ENCODE measurements at regions not wholly inside any gene's neighbourhood (a gene's known extent, or its start where the extent isn't known, plus 50 kb on each side); places are given as distances from the start of the nearest gene placed in this dataset.

GRCh38 chr4:45985038-45985437, 138.8 kb downstream of the GABRG1 start:
- Mint-ChIP-seq H3K9me3 (peaks cover 8% of the 10 kb centered on the region), H3K4me3 (no peak overlapping the region), H3K4me1 (no peaks in the 10 kb centered on the region), H3K27me3 (no peaks in the 10 kb centered on the region), H3K36me3 (ENCODE audit: low read depth) (no peaks in the 10 kb centered on the region), H3K27ac (no peak overlapping the region)
- ChIA-PET CTCF (no interaction called here), POLR2A (no interaction called here)
- DNase-seq (no peak), ATAC-seq (ENCODE audit: low read depth) (no peak)
- intact Hi-C loops (cut with micrococcal nuclease), result no loop called here
- TF ChIP-seq CTCF (IDR thresholded peaks at IDR 0.05), result no peak

DNA sequence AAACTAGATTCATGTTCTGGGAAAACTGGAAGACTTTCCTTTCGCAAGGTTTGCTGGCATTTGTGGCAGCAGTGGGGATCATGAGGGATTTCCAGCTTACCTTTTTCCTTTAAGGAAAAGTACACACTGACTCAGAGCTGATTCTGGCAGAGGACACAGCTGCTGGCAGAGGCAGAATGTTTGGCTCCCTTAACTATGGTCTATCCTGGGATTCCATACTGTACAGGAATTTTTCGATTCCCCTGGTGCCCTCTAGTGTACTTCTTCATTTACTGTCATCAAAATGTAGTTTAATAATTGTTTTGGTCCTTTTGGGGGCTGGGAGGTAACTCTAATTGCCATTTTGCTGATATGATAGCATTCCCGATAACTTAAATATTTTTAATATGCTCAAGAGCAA, 152.7 kb downstream of the GABRG1 start:
- no peak for TF ChIP-seq CTCF (IDR thresholded peaks at IDR 0.05)
- intact Hi-C loops (cut with micrococcal nuclease), result no loop called here
- peaks cover 9% of the 10 kb centered on the region for H3K9me3 Mint-ChIP-seq
- H3K4me1 Mint-ChIP-seq, result no peaks in the 10 kb centered on the region
- no peak overlapping the region for H3K27ac Mint-ChIP-seq
- no peak for ATAC-seq (ENCODE audit: low read depth)
- H3K27me3 Mint-ChIP-seq, result no peaks in the 10 kb centered on the region
- ChIA-PET CTCF (no interaction called here), POLR2A (no interaction called here)
- no peak for DNase-seq
- no peaks in the 10 kb centered on the region for H3K36me3 Mint-ChIP-seq (ENCODE audit: low read depth)
- H3K4me3 Mint-ChIP-seq, result no peak overlapping the region

DNA sequence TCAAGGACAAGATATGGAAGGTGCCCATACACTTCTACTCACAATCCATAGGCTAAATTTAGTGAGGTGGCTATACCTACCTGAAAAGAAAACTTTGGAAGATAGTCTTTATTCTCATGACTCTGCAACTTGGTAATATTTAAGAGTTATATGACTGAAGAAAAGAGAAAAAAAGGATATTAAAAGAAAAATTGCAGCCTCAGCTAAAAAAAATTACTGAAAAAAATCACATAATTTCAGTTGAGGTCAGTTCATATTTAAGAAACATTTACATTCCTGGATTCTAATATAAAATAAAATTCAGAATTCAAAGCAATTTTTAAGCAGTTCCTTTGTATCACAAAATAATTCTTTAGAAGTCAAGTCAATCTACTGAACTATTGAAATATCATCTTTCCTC, 166.5 kb downstream of the GABRG1 start:
- Mint-ChIP-seq H3K27me3 (no peaks in the 10 kb centered on the region), H3K27ac (no peak overlapping the region), H3K9me3 (peaks cover 9% of the 10 kb centered on the region), H3K36me3 (ENCODE audit: low read depth) (no peaks in the 10 kb centered on the region), H3K4me3 (no peak overlapping the region), H3K4me1 (no peaks in the 10 kb centered on the region)
- intact Hi-C loops (cut with micrococcal nuclease), result no loop called here
- ChIA-PET POLR2A (no interaction called here), CTCF (no interaction called here)
- no peak for DNase-seq
- no peak for TF ChIP-seq CTCF (IDR thresholded peaks at IDR 0.05)
- ATAC-seq (ENCODE audit: low read depth), result no peak

GRCh38 chr4:45954276-45954675, 169.6 kb downstream of the GABRG1 start:
- H3K4me1 Mint-ChIP-seq, result no peaks in the 10 kb centered on the region
- no peak overlapping the region for H3K27ac Mint-ChIP-seq
- no peaks in the 10 kb centered on the region for H3K36me3 Mint-ChIP-seq (ENCODE audit: low read depth)
- intact Hi-C loops (cut with micrococcal nuclease), result no loop called here
- DNase-seq, result no peak
- CTCF ChIA-PET, result no interaction called here
- no peak for ATAC-seq (ENCODE audit: low read depth)
- H3K27me3 Mint-ChIP-seq, result no peaks in the 10 kb centered on the region
- H3K4me3 Mint-ChIP-seq, result no peak overlapping the region
- POLR2A ChIA-PET, result no interaction called here
- TF ChIP-seq CTCF (IDR thresholded peaks at IDR 0.05), result no peak
- no peaks in the 10 kb centered on the region for H3K9me3 Mint-ChIP-seq

- ChIA-PET POLR2A (no interaction called here), CTCF (no interaction called here)
- Mint-ChIP-seq H3K9me3 (no peaks in the 10 kb centered on the region), H3K36me3 (ENCODE audit: low read depth) (no peaks in the 10 kb centered on the region), H3K27ac (no peak overlapping the region), H3K27me3 (no peaks in the 10 kb centered on the region), H3K4me1 (no peaks in the 10 kb centered on the region), H3K4me3 (no peak overlapping the region)
- no peak for TF ChIP-seq CTCF (IDR thresholded peaks at IDR 0.05)
- intact Hi-C loops (cut with micrococcal nuclease), result no loop called here
- no peak for DNase-seq
- ATAC-seq (ENCODE audit: low read depth), result no peak
Observed at GRCh38 chr4:45951153-45951552, 172.7 kb downstream of the GABRG1 start.
